ENCODE measurements at regions not wholly inside any gene's neighbourhood (a gene's known extent, or its start where the extent isn't known, plus 50 kb on each side); places are given as distances from the start of the nearest gene placed in this dataset.

- H3K27ac Mint-ChIP-seq, result no peak overlapping the region
- TF ChIP-seq, protein P1, sequence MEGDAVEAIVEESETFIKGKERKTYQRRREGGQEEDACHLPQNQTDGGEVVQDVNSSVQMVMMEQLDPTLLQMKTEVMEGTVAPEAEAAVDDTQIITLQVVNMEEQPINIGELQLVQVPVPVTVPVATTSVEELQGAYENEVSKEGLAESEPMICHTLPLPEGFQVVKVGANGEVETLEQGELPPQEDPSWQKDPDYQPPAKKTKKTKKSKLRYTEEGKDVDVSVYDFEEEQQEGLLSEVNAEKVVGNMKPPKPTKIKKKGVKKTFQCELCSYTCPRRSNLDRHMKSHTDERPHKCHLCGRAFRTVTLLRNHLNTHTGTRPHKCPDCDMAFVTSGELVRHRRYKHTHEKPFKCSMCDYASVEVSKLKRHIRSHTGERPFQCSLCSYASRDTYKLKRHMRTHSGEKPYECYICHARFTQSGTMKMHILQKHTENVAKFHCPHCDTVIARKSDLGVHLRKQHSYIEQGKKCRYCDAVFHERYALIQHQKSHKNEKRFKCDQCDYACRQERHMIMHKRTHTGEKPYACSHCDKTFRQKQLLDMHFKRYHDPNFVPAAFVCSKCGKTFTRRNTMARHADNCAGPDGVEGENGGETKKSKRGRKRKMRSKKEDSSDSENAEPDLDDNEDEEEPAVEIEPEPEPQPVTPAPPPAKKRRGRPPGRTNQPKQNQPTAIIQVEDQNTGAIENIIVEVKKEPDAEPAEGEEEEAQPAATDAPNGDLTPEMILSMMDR (IDR thresholded peaks at IDR 0.05; ENCODE audit: unreplicated experiment), result no peak
- peaks cover 6% of the 10 kb centered on the region for H3K36me3 Mint-ChIP-seq (ENCODE audit: insufficient read depth)
- H3K27me3 Mint-ChIP-seq, result no peaks in the 10 kb centered on the region
- peaks cover 18% of the 10 kb centered on the region for H3K9me3 Mint-ChIP-seq (ENCODE audit: low read depth)
- no peak overlapping the region for H3K4me3 Mint-ChIP-seq (ENCODE audit: low read depth)
- no peaks in the 10 kb centered on the region for H3K4me1 Mint-ChIP-seq (ENCODE audit: low read depth)
- no peak for DNase-seq (ENCODE audit: low spot score, unreplicated experiment)
Observed at GRCh38 chr2:186433777-186434432, 52.2 kb upstream of the ZC3H15 start.

All from progenitor cell of endocrine pancreas (in vitro differentiated cells).